ENCODE measurements at regions not wholly inside any gene's neighbourhood (a gene's known extent, or its start where the extent isn't known, plus 50 kb on each side); places are given as distances from the start of the nearest gene placed in this dataset.

DNA sequence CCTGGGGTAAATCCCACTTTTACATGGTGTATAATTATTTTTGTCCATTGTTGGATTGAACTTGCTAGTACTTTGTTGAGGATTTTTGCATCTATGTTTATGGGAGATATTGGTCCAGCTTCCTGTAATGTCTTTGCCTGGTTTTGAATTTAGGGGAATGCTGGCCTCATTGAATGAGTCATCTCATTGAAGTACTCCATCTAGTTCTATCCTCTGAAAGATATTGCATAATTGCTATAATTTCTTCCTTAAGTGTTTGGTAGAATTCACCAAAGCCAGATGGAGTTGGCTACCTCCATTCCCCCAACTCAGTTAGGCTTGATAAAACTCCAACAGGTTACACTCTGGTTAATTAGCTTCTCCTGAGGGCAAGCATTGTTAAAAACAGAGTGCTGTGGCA is 237.4 kb upstream of the TGFBR2 start:
- H3K56ac ChIP-seq (replicated peaks; ENCODE audit: insufficient read length, low read depth, low read length), result no peak overlapping the region
- 0 out of 7 replicates have a peak, but pooled peaks cover 0 to 3% (median 0%) of the 10 kb centered on the region in 4 experiments for H3K4me1 ChIP-seq (replicated peaks in 1 of 4; ENCODE audit: control insufficient read depth in 3 of 4, insufficient read depth in 4 of 4, low read length in 3 of 4)
- no peaks in the 10 kb centered on the region for H3K27me3 ChIP-seq (replicated peaks in 1 of 4; ENCODE audit: control insufficient read depth in 3 of 4, extremely low read depth in 1 of 4, insufficient read depth in 3 of 4, low read length in 3 of 4)
- H4K20me1 ChIP-seq (replicated peaks in 1 of 2; ENCODE audit: control insufficient read depth in 1 of 2, insufficient read depth in 2 of 2, low read length in 2 of 2), result no peaks in the 10 kb centered on the region
- H2BK5ac ChIP-seq (ENCODE audit: low read depth, low read length), result no peak overlapping the region
- H4K5ac ChIP-seq (ENCODE audit: insufficient read length, low read depth, low read length), result no peak overlapping the region
- no peaks in the 10 kb centered on the region for H3K9me3 ChIP-seq (ENCODE audit: insufficient read depth in 2 of 2, low read depth in 1 of 2, low read length in 1 of 2)
- H3K27ac ChIP-seq (ENCODE audit: low read depth, low read length), result no peak overlapping the region
- H3K14ac ChIP-seq (ENCODE audit: insufficient read length), result no peak overlapping the region
- H2BK12ac ChIP-seq (ENCODE audit: low read depth, low read length), result no peak overlapping the region
- TF ChIP-seq ZNF274 (IDR thresholded peaks at IDR 0.05; ENCODE audit: borderline replicate concordance, extremely low read depth, low read length), result no peak
- no peak for TF ChIP-seq SP4 (IDR thresholded peaks at IDR 0.05; ENCODE audit: low read length)
- no peak for TF ChIP-seq BCL11A (IDR thresholded peaks at IDR 0.05; ENCODE audit: low read depth in 2 of 2, low read length in 2 of 2)
- no peak for TF ChIP-seq FOSL1 (IDR thresholded peaks at IDR 0.05; ENCODE audit: insufficient read depth, low read depth, low read length)
- TF ChIP-seq NRF1 (IDR thresholded peaks at IDR 0.05; ENCODE audit: low read depth, low read length), result no peak
- TF ChIP-seq CTBP2 (IDR thresholded peaks at IDR 0.05; ENCODE audit: borderline replicate concordance, insufficient read depth, insufficient read length, low read length), result no peak
- TF ChIP-seq, protein P1, sequence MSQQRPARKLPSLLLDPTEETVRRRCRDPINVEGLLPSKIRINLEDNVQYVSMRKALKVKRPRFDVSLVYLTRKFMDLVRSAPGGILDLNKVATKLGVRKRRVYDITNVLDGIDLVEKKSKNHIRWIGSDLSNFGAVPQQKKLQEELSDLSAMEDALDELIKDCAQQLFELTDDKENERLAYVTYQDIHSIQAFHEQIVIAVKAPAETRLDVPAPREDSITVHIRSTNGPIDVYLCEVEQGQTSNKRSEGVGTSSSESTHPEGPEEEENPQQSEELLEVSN (IDR thresholded peaks at IDR 0.05), result no peak
- no peak overlapping the region for H3K4me2 ChIP-seq (ENCODE audit: insufficient read depth in 1 of 2, low read depth in 2 of 2, low read length in 2 of 2)
- H4K91ac ChIP-seq (replicated peaks; ENCODE audit: insufficient read length, low read length), result no peak overlapping the region
- no peak overlapping the region for H2BK15ac ChIP-seq (ENCODE audit: low read length)
- no peak overlapping the region for H2BK20ac ChIP-seq (ENCODE audit: low read length)
- H2AFZ ChIP-seq (ENCODE audit: low read length), result no peak overlapping the region
- POLR2A ChIA-PET (ENCODE audit: partially characterized antibody), result no interaction called here
- no peak overlapping the region for H4K8ac ChIP-seq (ENCODE audit: extremely low read depth, insufficient read depth, low read length)
- H3K9ac ChIP-seq (replicated peaks in 1 of 4; ENCODE audit: extremely low read depth in 1 of 4, low read depth in 3 of 4, low read length in 3 of 4), result no peak overlapping the region
- H3K23me2 ChIP-seq (ENCODE audit: low read depth, low read length), result no peaks in the 10 kb centered on the region
- no peak overlapping the region for H3K18ac ChIP-seq (ENCODE audit: extremely low read depth, low read length)
- H3K4me3 ChIP-seq (ENCODE audit: extremely low read depth in 1 of 4, insufficient read depth in 2 of 4, low read depth in 3 of 4, low read length in 4 of 4), result no peak overlapping the region
- no peaks in the 10 kb centered on the region for H3K36me3 ChIP-seq (ENCODE audit: control insufficient read depth in 2 of 4, insufficient read depth in 4 of 4, low read length in 3 of 4)
- H2BK120ac ChIP-seq (replicated peaks; ENCODE audit: low read depth, low read length), result no peak overlapping the region
- DNase-seq (ENCODE audit: low read depth in 1 of 2, low spot score in 2 of 2) (no peak), FAIRE-seq (no peak)
- no peaks in the 10 kb centered on the region for H3K79me1 ChIP-seq (ENCODE audit: low read depth, low read length)
- no peaks in the 10 kb centered on the region for H3K79me2 ChIP-seq (ENCODE audit: control insufficient read depth in 1 of 2, insufficient read depth in 2 of 2, low read length in 2 of 2)
- no peak overlapping the region for H2AK5ac ChIP-seq (ENCODE audit: low read depth, low read length)
- H3K23ac ChIP-seq (ENCODE audit: insufficient read length), result no peak overlapping the region
- H3K4ac ChIP-seq (replicated peaks; ENCODE audit: insufficient read length, low read depth, low read length), result no peak overlapping the region
- CTCF ChIA-PET (ENCODE audit: partially characterized antibody), result interaction anchor here (1.5 kb wide), 1 partner anchor 49 kb away, joined by 4 read pairs; no protein-coding TSS in a partner anchor
